ENCODE measurements at regions not wholly inside any gene's neighbourhood (a gene's known extent, or its start where the extent isn't known, plus 50 kb on each side); places are given as distances from the start of the nearest gene placed in this dataset.
"Not testable (repeated sequence)": the region's sequence is repeated elsewhere in the genome, so short reads cannot be mapped to it uniquely, and the experiment has no call there.

- H3K4me3 ChIP-seq (ENCODE audit: low read length): no peak overlapping the region
- no peak for DNase-seq (ENCODE audit: low read depth, low spot score)
Measured at GRCh38 chr15:77831986-77832385, 199.3 kb upstream of the LINGO1 start.

DNA sequence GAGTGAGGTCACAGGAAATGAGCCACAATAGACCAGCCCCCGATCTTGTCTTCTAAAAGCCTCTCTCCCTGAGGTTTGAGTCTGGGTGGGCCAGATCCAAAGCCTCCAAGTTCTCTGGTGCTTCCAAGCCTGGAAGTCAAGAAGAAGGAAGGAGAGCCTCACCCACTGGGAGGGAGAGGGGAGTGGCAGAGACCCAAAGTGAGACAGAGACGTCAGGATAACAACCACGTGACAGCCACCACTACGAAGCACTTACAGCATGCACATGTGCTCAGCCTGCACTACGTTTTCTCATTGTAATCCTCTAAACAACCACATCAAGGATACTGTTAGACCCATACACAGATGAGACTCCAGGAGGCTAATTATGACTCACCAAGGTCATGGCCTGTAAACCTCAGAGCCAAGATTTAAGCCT, 197.3 kb upstream of the LINGO1 start:
- peak; percentile 55 for DNase-seq (ENCODE audit: low read depth, low spot score)
- no peak overlapping the region for H3K4me3 ChIP-seq (ENCODE audit: low read length)

- not testable (repeated sequence) for DNase-seq (ENCODE audit: low read depth, low spot score)
Measured at GRCh38 chr15:77829331-77829730, 196.6 kb upstream of the LINGO1 start.

DNA sequence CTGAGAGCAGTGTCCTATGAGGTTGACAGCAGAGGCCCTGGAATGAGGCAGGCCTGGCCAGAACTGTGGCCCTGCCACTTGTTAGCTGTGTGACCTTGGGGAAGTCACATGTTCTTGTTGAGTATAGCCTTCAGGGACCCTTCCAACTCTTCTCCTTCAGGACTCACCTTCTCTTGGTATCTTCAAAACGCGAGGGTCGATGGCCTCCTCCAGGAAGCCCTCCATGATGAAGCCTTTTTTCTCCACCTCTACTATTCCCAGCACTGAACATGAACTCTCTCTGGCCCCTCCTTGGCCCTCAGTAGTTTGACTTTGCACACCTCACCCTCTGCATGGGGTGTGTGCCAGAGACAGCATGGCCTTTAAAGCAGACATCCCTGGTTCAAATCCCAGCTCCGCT, 195.1 kb upstream of the LINGO1 start:
- no peak for DNase-seq (ENCODE audit: low read depth, low spot score)

More at GRCh38 chr15:77829331-77829730, 196.6 kb upstream of the LINGO1 start:
- H3K4me3 ChIP-seq (ENCODE audit: low read length): not testable (repeated sequence)

DNA sequence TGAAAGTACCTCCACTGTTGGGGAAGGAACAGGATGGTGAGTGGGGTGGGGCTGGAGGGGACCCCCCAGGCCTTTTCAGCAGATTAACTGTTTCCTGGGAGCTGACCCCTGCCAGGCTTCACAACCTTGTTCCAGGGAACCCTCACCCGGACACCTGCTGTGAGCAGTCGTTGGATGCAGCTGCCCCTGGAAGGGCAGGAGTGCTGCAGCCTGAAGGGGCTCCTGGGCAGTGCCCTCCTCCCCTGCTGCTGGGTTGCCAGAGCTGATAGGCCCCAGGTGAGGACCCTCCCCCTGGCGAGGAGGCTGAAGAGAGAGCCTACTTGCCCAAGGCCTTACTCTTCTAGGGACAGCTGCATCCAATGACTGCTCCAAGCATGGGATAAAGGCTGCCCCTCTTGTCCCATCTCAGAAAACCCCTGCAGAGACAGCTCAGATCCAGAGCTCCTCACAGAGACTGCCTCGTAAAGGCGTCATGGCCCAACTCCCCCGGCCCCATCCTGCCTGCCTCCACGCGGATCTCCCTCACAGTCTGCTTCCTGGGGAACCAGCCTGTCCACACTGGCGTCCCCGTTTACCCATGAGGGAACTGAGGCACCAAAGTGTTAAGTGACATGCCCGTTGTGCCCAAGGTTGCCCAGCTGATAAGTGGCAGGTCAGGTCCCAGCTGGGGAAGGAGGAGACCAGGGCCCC, 193.4 kb upstream of the LINGO1 start:
- H3K4me3 ChIP-seq (ENCODE audit: low read length): no peak overlapping the region
- DNase-seq (ENCODE audit: low read depth, low spot score): no peak

More for the DNA sequence above, 195.1 kb upstream of the LINGO1 start:
- no peak overlapping the region for H3K4me3 ChIP-seq (ENCODE audit: low read length)

- no peak overlapping the region for H3K4me3 ChIP-seq (ENCODE audit: low read length)
- DNase-seq (ENCODE audit: low read depth, low spot score): no peak
Measured at GRCh38 chr15:77825546-77825945, 192.8 kb upstream of the LINGO1 start.

- no peak for DNase-seq (ENCODE audit: low read depth, low spot score)
- H3K4me3 ChIP-seq (ENCODE audit: low read length): no peak overlapping the region
Measured at GRCh38 chr15:77825252-77825542, 192.5 kb upstream of the LINGO1 start.

GRCh38 chr15:77824361-77825251, 191.9 kb upstream of the LINGO1 start:
- DNase-seq (ENCODE audit: low read depth, low spot score): no peak
- no peak overlapping the region for H3K4me3 ChIP-seq (ENCODE audit: low read length)

DNA sequence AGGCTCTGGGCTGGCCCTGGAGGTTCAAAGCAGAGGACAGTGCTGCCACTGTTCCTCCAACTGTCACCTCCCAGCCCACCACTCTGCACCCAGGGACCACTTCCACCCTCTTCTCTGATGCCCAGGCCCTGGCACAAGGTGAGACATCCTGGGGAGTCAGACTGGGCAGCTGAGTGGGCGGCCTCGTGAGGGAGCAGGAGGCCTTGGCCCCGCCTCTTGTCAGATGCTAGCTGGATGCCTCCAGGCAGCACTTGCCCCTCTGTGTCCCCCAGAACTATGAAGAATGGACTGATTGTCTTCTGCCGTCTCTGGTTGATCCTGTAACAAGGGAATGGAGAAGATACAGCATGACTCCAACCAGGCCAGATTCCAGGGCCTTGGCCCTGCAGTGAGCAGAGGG, 191.0 kb upstream of the LINGO1 start:
- DNase-seq (ENCODE audit: low read depth, low spot score): no peak
- H3K4me3 ChIP-seq (ENCODE audit: low read length): no peak overlapping the region

DNA sequence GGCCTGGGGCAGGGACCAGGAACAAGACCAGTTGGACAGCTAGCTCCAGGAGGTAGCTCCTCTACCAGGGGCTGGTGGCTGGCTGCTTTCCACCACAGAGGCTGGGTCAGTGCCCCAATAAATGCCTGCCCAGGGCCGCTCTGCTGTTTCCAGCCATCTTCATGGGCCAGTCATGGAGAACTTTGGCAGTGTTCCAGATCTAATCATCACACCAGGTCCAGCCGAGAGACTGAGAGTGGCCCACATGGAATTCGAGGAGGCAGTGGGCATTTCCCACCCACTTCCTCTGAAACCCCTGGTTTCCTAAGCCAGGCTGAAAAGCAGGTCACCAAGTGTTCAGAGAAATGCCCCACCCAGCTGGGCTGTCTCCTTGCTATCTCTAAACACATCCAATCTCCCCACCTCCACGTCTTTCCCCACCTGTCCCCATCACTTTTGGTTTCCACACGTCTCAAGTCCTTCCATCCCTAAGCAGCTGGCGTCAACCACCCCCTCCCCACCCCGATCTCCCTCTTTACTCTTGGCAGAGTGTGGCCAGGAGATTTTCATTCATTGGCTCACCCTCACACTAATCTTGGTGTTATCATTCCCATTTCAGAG, 190.0 kb upstream of the LINGO1 start:
- DNase-seq (ENCODE audit: low read depth, low spot score): no peak
- H3K4me3 ChIP-seq (ENCODE audit: low read length): no peak overlapping the region

GRCh38 chr15:77821959-77822256, 189.2 kb upstream of the LINGO1 start:
- no peak for DNase-seq (ENCODE audit: low read depth, low spot score)
- no peak overlapping the region for H3K4me3 ChIP-seq (ENCODE audit: low read length)

DNA sequence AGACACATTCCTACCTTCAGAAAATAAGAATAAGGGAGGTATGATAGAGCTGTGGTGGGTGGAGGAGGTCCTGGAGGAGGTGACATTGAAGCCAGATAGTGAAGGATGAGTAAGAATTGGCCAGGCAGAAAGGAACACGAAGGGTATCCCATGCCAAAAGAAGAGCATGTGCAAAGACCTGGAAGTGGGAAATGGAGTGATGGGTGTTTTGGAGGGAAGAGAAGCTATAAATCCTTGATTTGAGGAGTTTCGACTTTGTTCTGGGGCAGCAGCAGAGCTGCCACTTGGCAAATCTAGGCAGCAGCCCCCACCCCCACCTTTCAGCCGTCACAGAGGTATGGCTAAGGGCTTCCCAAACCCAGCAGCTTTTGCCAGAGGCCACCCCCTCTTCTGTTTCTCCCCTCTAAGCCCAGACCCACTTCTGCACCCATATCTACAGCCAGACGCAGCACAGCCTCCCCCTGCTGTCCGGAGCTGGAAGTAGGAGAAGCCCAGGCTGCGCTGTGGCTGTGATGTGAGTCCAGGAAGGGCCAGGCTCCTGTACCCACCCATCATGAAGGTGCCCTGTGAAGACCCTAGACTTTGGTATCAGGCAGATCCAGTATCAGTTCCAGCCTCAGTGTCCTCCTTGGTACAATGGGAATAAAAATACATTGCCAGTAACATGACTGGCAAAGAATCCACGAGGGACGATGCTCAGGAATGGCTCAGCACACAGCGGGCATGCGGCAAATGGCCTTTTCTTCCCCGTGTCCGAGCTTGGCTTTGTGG, 188.7 kb upstream of the LINGO1 start:
- DNase-seq (ENCODE audit: low read depth, low spot score): peak; percentile 28
- no peak overlapping the region for H3K4me3 ChIP-seq (ENCODE audit: low read length)

GRCh38 chr15:77819851-77820728, 187.4 kb upstream of the LINGO1 start:
- no peak for DNase-seq (ENCODE audit: low read depth, low spot score)
- H3K4me3 ChIP-seq (ENCODE audit: low read length): no peak overlapping the region

DNA sequence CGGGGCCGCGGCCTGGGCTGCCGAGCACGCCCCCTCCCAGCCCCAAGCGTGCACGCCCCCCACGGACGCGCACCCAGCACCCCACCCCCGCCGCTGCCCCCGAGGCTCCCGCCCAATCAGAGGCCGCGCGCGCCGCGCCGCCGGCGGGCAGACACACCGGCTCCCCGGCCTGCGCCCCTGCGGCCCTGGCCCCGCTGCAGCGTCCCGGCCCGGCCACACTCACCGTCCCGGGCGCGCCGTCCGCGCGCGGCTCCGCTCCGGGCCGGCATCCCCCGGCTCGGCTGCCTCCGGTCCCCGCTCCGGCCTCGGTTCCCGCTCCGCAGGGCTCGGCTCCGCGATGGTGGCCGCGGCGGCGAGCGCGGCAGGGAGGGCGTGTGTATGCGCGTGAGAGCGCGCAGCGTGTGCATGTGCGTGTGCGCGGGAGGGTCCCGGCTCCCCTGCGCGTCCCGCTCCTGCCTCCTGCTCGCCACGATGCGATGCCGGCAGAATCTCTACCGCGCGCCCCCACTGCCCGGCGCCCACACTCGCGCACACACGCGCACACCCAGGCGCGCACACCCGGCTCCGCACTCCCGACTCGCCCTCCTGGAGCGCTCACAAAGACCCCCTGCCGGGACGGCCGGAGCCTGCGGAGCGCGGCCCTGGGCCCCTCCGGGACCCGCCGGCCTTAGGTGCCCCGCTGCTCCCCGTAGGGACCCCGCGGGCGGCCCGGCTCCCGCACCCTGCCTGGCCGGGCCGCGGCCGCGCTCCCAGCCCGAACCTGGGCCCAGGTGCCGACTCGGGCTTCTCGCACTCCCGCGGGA, 186.5 kb upstream of the LINGO1 start:
- no peak for DNase-seq (ENCODE audit: low read depth, low spot score)
- no peak overlapping the region for H3K4me3 ChIP-seq (ENCODE audit: low read length)

- no peak for DNase-seq (ENCODE audit: low read depth, low spot score)
- no peak overlapping the region for H3K4me3 ChIP-seq (ENCODE audit: low read length)
Measured at GRCh38 chr15:77818484-77819047, 185.9 kb upstream of the LINGO1 start.

GRCh38 chr15:77817434-77817833, 184.7 kb upstream of the LINGO1 start:
- H3K4me3 ChIP-seq (ENCODE audit: low read length): no peak overlapping the region
- no peak for DNase-seq (ENCODE audit: low read depth, low spot score)

- DNase-seq (ENCODE audit: low read depth, low spot score): no peak
- no peak overlapping the region for H3K4me3 ChIP-seq (ENCODE audit: low read length)
Measured at GRCh38 chr15:77816983-77817382, 184.3 kb upstream of the LINGO1 start.

- no peak for DNase-seq (ENCODE audit: low read depth, low spot score)
Measured at GRCh38 chr15:77815015-77815414, 182.3 kb upstream of the LINGO1 start.

More at GRCh38 chr15:77815015-77815414, 182.3 kb upstream of the LINGO1 start:
- no peak overlapping the region for H3K4me3 ChIP-seq (ENCODE audit: low read length)
